BE2C (cell line): ENCODE measurements at regions not wholly inside any gene's neighbourhood (a gene's known extent, or its start where the extent isn't known, plus 50 kb on each side); places are given as distances from the start of the nearest gene placed in this dataset.
"Not testable (repeated sequence)": the region's sequence is repeated elsewhere in the genome, so short reads cannot be mapped to it uniquely, and the experiment has no call there.

Experiments used
- DNase-seq: peaks from one replicate; pipeline ENCODE4 v3.0.0-alpha.2; 2020
- H3K27me3 ChIP-seq: fragments of 250-450 bp; sonication (Bioruptor Pico); 2 replicates; pipeline ENCODE4 v1.5.1; 2020; ENCODE audit warnings: mild to moderate bottlenecking
- H3K36me3 ChIP-seq: fragments of 250-450 bp; sonication (Bioruptor Pico); 2 replicates; pipeline ENCODE4 v1.5.1; 2020; ENCODE audit warnings: mild to moderate bottlenecking
- H3K4me1 ChIP-seq: fragments of 250-450 bp; sonication (Bioruptor Pico); 2 replicates; pipeline ENCODE4 v1.5.1; 2020
- H3K4me3 ChIP-seq: 2 replicates; pipeline ENCODE4 v1.5.1; 2011; ENCODE audit warnings: low read depth, low read length
- H3K9me3 ChIP-seq: fragments of 250-450 bp; sonication (Bioruptor Pico); 2 replicates; pipeline ENCODE4 v1.5.1; 2020
- CTCF ChIP-seq: IDR thresholded peaks from 2 replicates; pipeline ENCODE4 v1.5.1; 2012; ENCODE audit warnings: mild to moderate bottlenecking, low read depth, low read length

- no peak for DNase-seq
- Histone ChIP-seq H3K36me3 (no peaks in the 10 kb centered on the region), H3K4me1 (peaks cover 5% of the 10 kb centered on the region; the same call in 1 of the 2 replicates), H3K9me3 (no peaks in the 10 kb centered on the region), H3K4me3 (0 out of 2 replicates have a peak overlapping the region, but pooled peaks have one; percentile 3), H3K27me3 (no peaks in the 10 kb centered on the region)
- TF ChIP-seq CTCF = no peak
These were observed 558.7 kb upstream of the EYS start for GRCh38 chr6:66265737-66266136.

- Histone ChIP-seq H3K27me3 (no peaks in the 10 kb centered on the region), H3K36me3 (no peaks in the 10 kb centered on the region), H3K9me3 (no peaks in the 10 kb centered on the region), H3K4me3 (no peak overlapping the region), H3K4me1 (peaks cover 5% of the 10 kb centered on the region; the same call in 1 of the 2 replicates)
- TF ChIP-seq CTCF = no peak
- DNase-seq = no peak
These were observed 557.4 kb upstream of the EYS start for GRCh38 chr6:66264376-66264775.

- H3K27me3 ChIP-seq, H3K4me3 ChIP-seq, H3K4me1 ChIP-seq, DNase-seq, H3K9me3 ChIP-seq, H3K36me3 ChIP-seq: not testable (repeated sequence)
These were observed 551.9 kb upstream of the EYS start for GRCh38 chr6:66258731-66259487.

- DNase-seq = no peak
- Histone ChIP-seq H3K27me3 (no peaks in the 10 kb centered on the region), H3K36me3 (no peaks in the 10 kb centered on the region), H3K4me1 (no peaks in the 10 kb centered on the region), H3K4me3 (no peak overlapping the region), H3K9me3 (no peaks in the 10 kb centered on the region)
- no peak for TF ChIP-seq CTCF
These were observed 538.2 kb upstream of the EYS start for GRCh38 chr6:66245231-66245630.

GRCh38 chr6:66238851-66239250 lies 531.8 kb upstream of the EYS start:
- H3K27me3 ChIP-seq = no peaks in the 10 kb centered on the region
- no peak for TF ChIP-seq CTCF
- H3K4me3 ChIP-seq = no peak overlapping the region
- H3K4me1 ChIP-seq = no peaks in the 10 kb centered on the region; the same call in 1 of the 2 replicates
- H3K9me3 ChIP-seq = no peaks in the 10 kb centered on the region
- no peaks in the 10 kb centered on the region for H3K36me3 ChIP-seq
- DNase-seq = no peak

GRCh38 chr6:66232890-66233289 lies 525.9 kb upstream of the EYS start:
- no peak for TF ChIP-seq CTCF
- no peak overlapping the region for H3K4me3 ChIP-seq
- peaks cover 5% of the 10 kb centered on the region for H3K4me1 ChIP-seq

More at GRCh38 chr6:66232890-66233289, 525.9 kb upstream of the EYS start:
- H3K9me3 ChIP-seq = no peaks in the 10 kb centered on the region
- DNase-seq = no peak
- H3K27me3 ChIP-seq = no peaks in the 10 kb centered on the region
- H3K36me3 ChIP-seq = no peaks in the 10 kb centered on the region
